ENCODE measurements at regions not wholly inside any gene's neighbourhood (a gene's known extent, or its start where the extent isn't known, plus 50 kb on each side); places are given as distances from the start of the nearest gene placed in this dataset.
"Not testable (repeated sequence)": the region's sequence is repeated elsewhere in the genome, so short reads cannot be mapped to it uniquely, and the experiment has no call there.

DNA sequence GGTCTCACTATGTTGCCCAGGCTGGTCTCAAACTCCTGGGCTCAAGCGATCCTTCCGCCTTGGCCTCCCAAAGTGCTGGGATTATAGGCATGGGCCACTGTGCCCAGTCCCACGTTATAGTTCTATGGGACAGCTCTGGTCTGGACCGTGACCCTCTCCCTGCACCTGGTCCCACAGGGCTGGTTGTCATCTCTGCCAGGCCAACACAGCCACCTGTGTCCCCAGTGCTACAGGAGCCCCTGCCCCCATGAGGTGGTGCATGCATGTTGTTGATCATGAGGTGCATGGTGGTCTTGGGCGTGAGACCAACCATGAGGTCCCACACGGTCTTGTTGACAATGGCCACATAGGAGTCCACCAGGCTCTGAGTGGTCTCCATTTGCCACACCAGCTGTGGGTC, 51.0 kb upstream of the UBE2Q2 start:
- H3K27me3 Mint-ChIP-seq (ENCODE audit: unreplicated experiment): peaks cover 34% of the 10 kb centered on the region
- H3K4me3 Mint-ChIP-seq (ENCODE audit: unreplicated experiment); H3K27ac Mint-ChIP-seq (ENCODE audit: unreplicated experiment); H3K36me3 Mint-ChIP-seq (ENCODE audit: unreplicated experiment); DNase-seq (ENCODE audit: extremely low spot score, unreplicated experiment); H3K9me3 Mint-ChIP-seq (ENCODE audit: unreplicated experiment); H3K4me1 Mint-ChIP-seq (ENCODE audit: unreplicated experiment): not testable (repeated sequence)

DNA sequence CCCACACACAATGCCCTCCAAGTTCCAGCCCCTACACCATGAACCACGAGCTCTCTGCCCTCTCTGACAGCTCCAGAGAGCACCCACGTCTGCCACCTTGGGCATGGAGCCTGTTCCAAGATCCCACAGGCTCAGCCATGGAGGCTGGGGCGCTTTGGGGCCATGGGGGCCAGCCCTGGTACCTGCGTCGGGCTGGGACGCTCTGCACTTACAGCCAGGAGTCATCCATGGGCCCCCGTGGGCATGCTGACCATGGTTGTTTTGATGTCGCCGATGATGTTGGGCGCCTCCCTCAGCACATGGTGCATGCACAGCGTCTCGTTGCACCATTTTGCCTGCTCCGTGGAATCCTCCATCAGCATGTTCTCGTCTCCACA, 51.9 kb upstream of the UBE2Q2 start:
- Mint-ChIP-seq H3K4me3 (ENCODE audit: unreplicated experiment) (no peak overlapping the region), H3K27me3 (ENCODE audit: unreplicated experiment) (peaks cover 33% of the 10 kb centered on the region), H3K9me3 (ENCODE audit: unreplicated experiment) (no peaks in the 10 kb centered on the region), H3K36me3 (ENCODE audit: unreplicated experiment) (no peaks in the 10 kb centered on the region), H3K4me1 (ENCODE audit: unreplicated experiment) (no peaks in the 10 kb centered on the region), H3K27ac (ENCODE audit: unreplicated experiment) (no peak overlapping the region)
- no peak for DNase-seq (ENCODE audit: extremely low spot score, unreplicated experiment)
- TF ChIP-seq, protein P1, sequence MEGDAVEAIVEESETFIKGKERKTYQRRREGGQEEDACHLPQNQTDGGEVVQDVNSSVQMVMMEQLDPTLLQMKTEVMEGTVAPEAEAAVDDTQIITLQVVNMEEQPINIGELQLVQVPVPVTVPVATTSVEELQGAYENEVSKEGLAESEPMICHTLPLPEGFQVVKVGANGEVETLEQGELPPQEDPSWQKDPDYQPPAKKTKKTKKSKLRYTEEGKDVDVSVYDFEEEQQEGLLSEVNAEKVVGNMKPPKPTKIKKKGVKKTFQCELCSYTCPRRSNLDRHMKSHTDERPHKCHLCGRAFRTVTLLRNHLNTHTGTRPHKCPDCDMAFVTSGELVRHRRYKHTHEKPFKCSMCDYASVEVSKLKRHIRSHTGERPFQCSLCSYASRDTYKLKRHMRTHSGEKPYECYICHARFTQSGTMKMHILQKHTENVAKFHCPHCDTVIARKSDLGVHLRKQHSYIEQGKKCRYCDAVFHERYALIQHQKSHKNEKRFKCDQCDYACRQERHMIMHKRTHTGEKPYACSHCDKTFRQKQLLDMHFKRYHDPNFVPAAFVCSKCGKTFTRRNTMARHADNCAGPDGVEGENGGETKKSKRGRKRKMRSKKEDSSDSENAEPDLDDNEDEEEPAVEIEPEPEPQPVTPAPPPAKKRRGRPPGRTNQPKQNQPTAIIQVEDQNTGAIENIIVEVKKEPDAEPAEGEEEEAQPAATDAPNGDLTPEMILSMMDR (IDR thresholded peaks at IDR 0.05): no peak

DNA sequence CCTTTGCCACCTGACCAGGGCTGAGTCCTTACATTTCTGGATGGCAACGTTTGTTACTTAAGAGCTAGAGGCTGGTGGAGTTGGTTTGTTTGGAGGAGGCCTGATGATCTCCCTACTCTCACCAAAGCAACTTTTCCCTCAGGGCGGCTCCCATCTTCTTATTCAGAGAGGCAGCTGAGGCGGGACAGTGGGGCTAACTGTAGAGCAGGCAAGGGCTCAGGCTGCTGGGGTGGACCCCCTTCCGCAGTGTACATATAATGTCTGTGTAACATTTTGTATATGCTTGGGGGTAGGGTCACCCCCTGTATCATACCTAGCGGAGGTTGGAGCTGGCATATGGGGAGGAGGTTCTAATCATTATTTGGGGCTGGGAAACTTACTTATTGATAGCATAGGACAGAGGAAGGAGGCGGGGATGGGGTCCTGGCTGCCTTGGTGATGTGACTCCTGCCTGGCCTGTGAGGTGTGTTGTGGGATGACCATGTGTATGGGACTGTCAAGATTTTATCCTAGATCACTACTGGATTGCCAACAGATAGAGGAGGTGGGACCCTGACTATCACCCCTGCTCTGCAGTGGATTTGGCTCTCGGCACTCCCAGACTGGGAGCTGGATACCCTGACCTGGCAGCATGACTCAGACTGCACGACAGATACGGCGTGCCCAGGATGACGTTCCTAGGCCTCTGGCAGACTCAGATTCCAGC, 52.5 kb upstream of the UBE2Q2 start:
- Mint-ChIP-seq H3K36me3 (ENCODE audit: unreplicated experiment) (no peaks in the 10 kb centered on the region), H3K27me3 (ENCODE audit: unreplicated experiment) (peaks cover 37% of the 10 kb centered on the region), H3K9me3 (ENCODE audit: unreplicated experiment) (no peaks in the 10 kb centered on the region), H3K27ac (ENCODE audit: unreplicated experiment) (no peak overlapping the region), H3K4me3 (ENCODE audit: unreplicated experiment) (no peak overlapping the region), H3K4me1 (ENCODE audit: unreplicated experiment) (no peaks in the 10 kb centered on the region)
- TF ChIP-seq, protein P1 (IDR thresholded peaks at IDR 0.05): no peak
- DNase-seq (ENCODE audit: extremely low spot score, unreplicated experiment): peak; percentile 72

DNA sequence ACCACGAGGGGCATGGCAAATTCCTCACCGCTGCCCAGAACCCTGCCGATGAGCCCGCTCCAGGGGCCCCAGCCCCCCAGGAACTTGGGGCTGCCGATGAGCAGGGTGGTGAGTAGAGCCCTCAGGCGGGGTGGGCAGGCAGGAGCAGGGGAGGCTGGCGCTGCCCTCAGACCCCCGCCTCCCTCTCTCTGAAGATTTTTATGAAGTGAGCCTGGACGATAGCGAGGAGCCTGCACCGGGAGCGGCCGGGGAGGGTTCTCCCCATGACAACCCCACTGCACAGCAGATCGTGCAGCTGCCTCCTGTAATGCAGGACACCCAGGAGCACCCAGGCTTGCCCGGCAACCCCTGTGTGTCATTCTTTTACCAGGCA, 56.7 kb upstream of the UBE2Q2 start:
- no peak overlapping the region for H3K27ac Mint-ChIP-seq (ENCODE audit: unreplicated experiment)
- no peak overlapping the region for H3K4me3 Mint-ChIP-seq (ENCODE audit: unreplicated experiment)

DNA sequence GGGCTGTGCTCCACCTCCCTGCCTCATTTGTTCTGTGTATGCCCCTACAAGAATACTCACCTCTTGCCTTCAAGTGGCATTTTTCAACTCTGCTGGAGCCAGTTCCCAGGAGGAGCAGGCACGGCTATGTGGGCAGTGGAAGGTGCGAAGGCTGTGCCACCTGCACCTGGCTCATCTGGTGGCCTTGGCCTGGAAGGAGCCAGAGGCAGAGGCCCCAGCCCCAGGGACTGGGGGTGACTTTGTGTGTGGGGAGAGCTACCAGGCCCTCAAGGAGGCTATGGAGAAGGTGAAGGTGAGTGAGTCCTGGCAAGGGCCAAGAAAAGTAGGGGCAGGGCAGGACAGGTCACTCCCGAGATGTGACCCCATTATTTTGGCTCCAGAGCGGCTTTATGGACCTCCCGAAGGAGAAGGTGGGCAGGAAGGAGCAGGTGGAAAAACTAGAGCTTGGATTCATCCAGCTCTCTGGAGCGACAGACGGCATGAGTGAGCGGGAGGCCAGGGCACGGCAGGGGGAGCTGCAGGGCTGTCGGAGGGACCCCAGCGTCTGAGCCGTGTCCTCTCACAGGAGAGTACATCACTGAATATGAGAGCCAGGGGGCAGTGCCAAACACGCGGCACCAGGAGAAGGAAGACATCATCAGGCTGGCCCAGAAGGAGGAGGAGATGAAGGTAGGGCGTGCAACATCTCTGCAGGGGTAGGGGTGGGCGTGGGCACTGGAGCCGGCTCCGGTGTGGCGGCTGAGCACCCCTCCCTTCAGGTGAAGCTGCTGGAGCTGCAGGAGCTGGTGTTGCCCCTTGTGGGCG, 57.3 kb upstream of the UBE2Q2 start:
- peak; percentile 80 for DNase-seq (ENCODE audit: extremely low spot score, unreplicated experiment)
- H3K4me3 Mint-ChIP-seq (ENCODE audit: unreplicated experiment): no peak overlapping the region
- no peaks in the 10 kb centered on the region for H3K9me3 Mint-ChIP-seq (ENCODE audit: unreplicated experiment)
- no peaks in the 10 kb centered on the region for H3K36me3 Mint-ChIP-seq (ENCODE audit: unreplicated experiment)
- H3K4me1 Mint-ChIP-seq (ENCODE audit: unreplicated experiment): no peaks in the 10 kb centered on the region
- peaks cover 32% of the 10 kb centered on the region for H3K27me3 Mint-ChIP-seq (ENCODE audit: unreplicated experiment)
- TF ChIP-seq, protein P1 (IDR thresholded peaks at IDR 0.05): no peak
- no peak overlapping the region for H3K27ac Mint-ChIP-seq (ENCODE audit: unreplicated experiment)

More for the DNA sequence above, 56.7 kb upstream of the UBE2Q2 start:
- H3K4me1 Mint-ChIP-seq (ENCODE audit: unreplicated experiment): no peaks in the 10 kb centered on the region
- no peak for DNase-seq (ENCODE audit: extremely low spot score, unreplicated experiment)
- TF ChIP-seq, protein P1 (IDR thresholded peaks at IDR 0.05): no peak
- H3K27me3 Mint-ChIP-seq (ENCODE audit: unreplicated experiment): peaks cover 32% of the 10 kb centered on the region
- no peaks in the 10 kb centered on the region for H3K9me3 Mint-ChIP-seq (ENCODE audit: unreplicated experiment)
- H3K36me3 Mint-ChIP-seq (ENCODE audit: unreplicated experiment): no peaks in the 10 kb centered on the region

DNA sequence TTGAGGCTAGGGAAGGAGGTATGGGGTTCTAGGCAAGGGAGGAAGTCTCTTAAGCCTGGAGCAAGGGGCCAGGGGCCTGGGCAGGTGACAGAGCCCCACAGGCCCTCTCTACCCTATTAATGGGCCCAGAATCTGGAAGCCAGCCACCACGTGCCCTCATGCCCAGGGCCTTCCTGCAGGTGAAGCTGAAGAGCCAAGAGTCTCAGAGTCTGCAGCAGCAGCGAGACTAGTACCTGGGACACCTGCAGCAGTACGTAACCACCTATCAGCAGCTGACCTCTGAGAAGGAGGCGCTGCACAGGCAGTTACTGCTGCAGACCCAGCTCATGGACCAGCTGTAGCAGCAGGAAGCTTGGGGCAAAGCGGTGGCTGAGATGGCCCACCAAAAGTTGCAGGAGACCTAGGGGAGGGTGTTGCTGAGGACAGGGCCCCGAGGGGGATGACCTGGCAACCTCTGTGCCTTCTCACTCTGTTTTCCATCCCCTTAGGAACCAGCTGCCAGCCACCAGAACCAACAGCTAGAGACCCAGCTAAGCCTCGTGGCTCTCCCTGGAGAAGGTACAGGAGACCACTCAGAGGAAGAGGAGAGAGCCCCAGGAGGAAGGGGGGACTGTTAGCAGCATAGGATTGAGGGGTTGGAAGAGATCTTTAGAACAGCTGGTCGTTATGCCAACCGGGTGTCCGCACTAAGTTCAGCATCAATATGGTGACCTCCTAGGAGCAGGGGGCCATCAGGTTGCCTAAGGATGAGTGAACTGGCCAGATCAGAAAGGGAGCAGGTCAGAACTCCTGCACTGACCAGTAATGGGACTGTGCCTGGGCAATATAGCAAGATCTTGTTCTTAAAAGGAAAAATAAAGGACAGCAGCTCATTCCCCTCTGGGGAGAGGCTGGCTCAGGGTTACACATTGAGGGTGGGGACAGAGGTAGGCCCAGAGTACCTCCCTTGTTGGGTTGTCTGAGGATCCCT, 58.5 kb upstream of the UBE2Q2 start:
- H3K36me3 Mint-ChIP-seq (ENCODE audit: unreplicated experiment); H3K9me3 Mint-ChIP-seq (ENCODE audit: unreplicated experiment); H3K4me1 Mint-ChIP-seq (ENCODE audit: unreplicated experiment); H3K4me3 Mint-ChIP-seq (ENCODE audit: unreplicated experiment); H3K27ac Mint-ChIP-seq (ENCODE audit: unreplicated experiment): not testable (repeated sequence)
- H3K27me3 Mint-ChIP-seq (ENCODE audit: unreplicated experiment): peaks cover 28% of the 10 kb centered on the region
- DNase-seq (ENCODE audit: extremely low spot score, unreplicated experiment): peak; percentile 49

DNA sequence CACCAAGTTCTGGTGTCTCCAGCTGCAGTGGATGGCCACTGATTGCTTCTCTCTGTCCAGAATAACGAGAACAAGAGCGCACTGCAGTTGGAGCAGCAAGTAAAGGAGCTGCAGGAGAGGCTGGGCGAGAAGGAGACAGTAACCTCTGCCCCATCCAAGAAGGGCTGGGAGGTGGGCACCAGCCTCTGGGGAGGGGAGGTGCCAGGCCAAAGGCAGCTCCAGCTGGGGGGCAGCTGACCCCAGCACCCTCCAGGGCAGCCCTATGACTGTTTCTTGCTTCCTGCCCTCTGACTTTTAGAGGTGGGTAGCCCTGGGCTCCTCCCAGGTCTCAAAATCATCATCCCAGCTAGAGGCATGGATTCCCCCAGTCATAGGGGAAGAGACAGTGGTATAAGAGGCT, 59.7 kb upstream of the UBE2Q2 start:
- H3K4me1 Mint-ChIP-seq (ENCODE audit: unreplicated experiment); H3K27ac Mint-ChIP-seq (ENCODE audit: unreplicated experiment); H3K9me3 Mint-ChIP-seq (ENCODE audit: unreplicated experiment); H3K4me3 Mint-ChIP-seq (ENCODE audit: unreplicated experiment); H3K36me3 Mint-ChIP-seq (ENCODE audit: unreplicated experiment): not testable (repeated sequence)
- peak; percentile 60 for DNase-seq (ENCODE audit: extremely low spot score, unreplicated experiment)
- H3K27me3 Mint-ChIP-seq (ENCODE audit: unreplicated experiment): peaks cover 26% of the 10 kb centered on the region
